ENCODE measurements at regions not wholly inside any gene's neighbourhood (a gene's known extent, or its start where the extent isn't known, plus 50 kb on each side); places are given as distances from the start of the nearest gene placed in this dataset.
"Not testable (repeated sequence)": the region's sequence is repeated elsewhere in the genome, so short reads cannot be mapped to it uniquely, and the experiment has no call there.

- ATAC-seq (no peak), DNase-seq (no peak)
- peak overlapping the region in 1 of 4 donors; percentile 8 for H3K27ac ChIP-seq
- H3K9me3 ChIP-seq: no peaks in the 10 kb centered on the region
- H3K4me1 ChIP-seq: no peaks in the 10 kb centered on the region
- intact Hi-C loops (cut with DNase I; ENCODE audit: low total_unique reads) (no loop called here), in situ Hi-C loops (cut with MboI; ENCODE audit: low sequenced_read_pairs in 4 of 4) (no loop called here)
- no peaks in the 10 kb centered on the region for H3K27me3 ChIP-seq
- TF ChIP-seq POLR2A (IDR thresholded peaks at IDR 0.05) (no peak), CTCF (IDR thresholded peaks at IDR 0.05 in 4 of 5, conservative IDR thresholded peaks at IDR 0.05 in 1 of 5) (no peak)
- H3K4me3 ChIP-seq: no peak overlapping the region
- no peaks in the 10 kb centered on the region for H3K36me3 ChIP-seq
These were observed 59.0 kb upstream of the SLIT2 start for GRCh38 chr4:20192736-20193135.

GRCh38 chr4:20185103-20185502 is 66.6 kb upstream of the SLIT2 start:
- intact Hi-C loops (cut with DNase I; ENCODE audit: low total_unique reads): no loop called here
- in situ Hi-C loops (cut with MboI; ENCODE audit: low sequenced_read_pairs in 4 of 4): no loop called here
- Histone ChIP-seq H3K9me3 (no peaks in the 10 kb centered on the region), H3K27me3 (no peaks in the 10 kb centered on the region), H3K36me3 (no peaks in the 10 kb centered on the region), H3K4me1 (no peaks in the 10 kb centered on the region), H3K27ac (no peak overlapping the region), H3K4me3 (no peak overlapping the region)
- no peak for DNase-seq
- no peak for TF ChIP-seq CTCF (IDR thresholded peaks at IDR 0.05 in 4 of 5, conservative IDR thresholded peaks at IDR 0.05 in 1 of 5)
- TF ChIP-seq POLR2A (IDR thresholded peaks at IDR 0.05): no peak
- ATAC-seq: no peak

- intact Hi-C loops (cut with DNase I; ENCODE audit: low total_unique reads); DNase-seq; H3K9me3 ChIP-seq; in situ Hi-C loops (cut with MboI; ENCODE audit: low sequenced_read_pairs in 4 of 4); ATAC-seq; H3K27ac ChIP-seq; H3K36me3 ChIP-seq; H3K4me3 ChIP-seq; H3K27me3 ChIP-seq; H3K4me1 ChIP-seq: not testable (repeated sequence)
These were observed 68.6 kb upstream of the SLIT2 start for GRCh38 chr4:20183131-20183530.

- Histone ChIP-seq H3K9me3 (peaks cover 0 to 8% (median 0%) of the 10 kb centered on the region in 3 donors), H3K36me3 (no peaks in the 10 kb centered on the region), H3K27ac (no peak overlapping the region), H3K27me3 (no peaks in the 10 kb centered on the region), H3K4me1 (no peaks in the 10 kb centered on the region), H3K4me3 (no peak overlapping the region)
- intact Hi-C loops (cut with DNase I; ENCODE audit: low total_unique reads): no loop called here
- DNase-seq (no peak), ATAC-seq (no peak)
- no peak for TF ChIP-seq CTCF (IDR thresholded peaks at IDR 0.05 in 4 of 5, conservative IDR thresholded peaks at IDR 0.05 in 1 of 5)
- no peak for TF ChIP-seq POLR2A (IDR thresholded peaks at IDR 0.05)
- in situ Hi-C loops (cut with MboI; ENCODE audit: low sequenced_read_pairs in 4 of 4): no loop called here
These were observed 69.8 kb upstream of the SLIT2 start for GRCh38 chr4:20181926-20182325.

- intact Hi-C loops (cut with DNase I; ENCODE audit: low total_unique reads): no loop called here
- in situ Hi-C loops (cut with MboI; ENCODE audit: low sequenced_read_pairs in 4 of 4): no loop called here
- Histone ChIP-seq H3K36me3 (no peaks in the 10 kb centered on the region), H3K4me1 (no peaks in the 10 kb centered on the region), H3K4me3 (no peak overlapping the region), H3K27me3 (no peaks in the 10 kb centered on the region), H3K27ac (no peak overlapping the region), H3K9me3 (peaks cover 0 to 8% (median 0%) of the 10 kb centered on the region in 3 donors)
- DNase-seq: no peak
- no peak for ATAC-seq
- TF ChIP-seq CTCF (IDR thresholded peaks at IDR 0.05 in 4 of 5, conservative IDR thresholded peaks at IDR 0.05 in 1 of 5) (no peak), POLR2A (IDR thresholded peaks at IDR 0.05) (no peak)
These were observed 71.2 kb upstream of the SLIT2 start for GRCh38 chr4:20180509-20180908.

All from gastrocnemius medialis (tissue), 4 donors.